ENCODE measurements at regions not wholly inside any gene's neighbourhood (a gene's known extent, or its start where the extent isn't known, plus 50 kb on each side); places are given as distances from the start of the nearest gene placed in this dataset.

DNA sequence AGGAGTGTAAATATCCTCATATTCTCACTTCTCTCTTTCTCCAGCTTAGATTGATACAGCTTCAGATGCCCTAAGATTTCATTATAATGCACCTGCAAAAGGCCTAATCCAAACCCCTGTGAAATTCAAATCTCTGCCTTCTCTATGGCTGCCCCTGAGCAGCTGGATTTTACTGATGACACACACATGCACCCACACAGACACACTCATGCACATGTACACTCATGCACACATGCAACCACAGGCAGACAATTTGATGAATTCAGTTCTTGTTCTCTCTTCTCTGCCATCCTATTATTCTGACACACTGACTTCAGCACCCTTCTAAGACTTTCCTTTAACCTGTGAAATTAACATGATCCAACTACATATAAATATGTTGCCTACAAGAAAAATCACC lies 563.2 kb downstream of the RNF144A start:
- TF ChIP-seq, protein P1, sequence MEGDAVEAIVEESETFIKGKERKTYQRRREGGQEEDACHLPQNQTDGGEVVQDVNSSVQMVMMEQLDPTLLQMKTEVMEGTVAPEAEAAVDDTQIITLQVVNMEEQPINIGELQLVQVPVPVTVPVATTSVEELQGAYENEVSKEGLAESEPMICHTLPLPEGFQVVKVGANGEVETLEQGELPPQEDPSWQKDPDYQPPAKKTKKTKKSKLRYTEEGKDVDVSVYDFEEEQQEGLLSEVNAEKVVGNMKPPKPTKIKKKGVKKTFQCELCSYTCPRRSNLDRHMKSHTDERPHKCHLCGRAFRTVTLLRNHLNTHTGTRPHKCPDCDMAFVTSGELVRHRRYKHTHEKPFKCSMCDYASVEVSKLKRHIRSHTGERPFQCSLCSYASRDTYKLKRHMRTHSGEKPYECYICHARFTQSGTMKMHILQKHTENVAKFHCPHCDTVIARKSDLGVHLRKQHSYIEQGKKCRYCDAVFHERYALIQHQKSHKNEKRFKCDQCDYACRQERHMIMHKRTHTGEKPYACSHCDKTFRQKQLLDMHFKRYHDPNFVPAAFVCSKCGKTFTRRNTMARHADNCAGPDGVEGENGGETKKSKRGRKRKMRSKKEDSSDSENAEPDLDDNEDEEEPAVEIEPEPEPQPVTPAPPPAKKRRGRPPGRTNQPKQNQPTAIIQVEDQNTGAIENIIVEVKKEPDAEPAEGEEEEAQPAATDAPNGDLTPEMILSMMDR (IDR thresholded peaks at IDR 0.05) = no peak
- no peak for TF ChIP-seq POLR2A (IDR thresholded peaks at IDR 0.05)
